Endothelial cell (in vitro differentiated cells): ENCODE measurements at regions not wholly inside any gene's neighbourhood (a gene's known extent, or its start where the extent isn't known, plus 50 kb on each side); places are given as distances from the start of the nearest gene placed in this dataset.

Experiments used
- DNase-seq: peaks from one replicate; pipeline ENCODE4 v3.0.0; 2021; ENCODE audit warnings: low spot score
- H3K27ac Mint-ChIP-seq: one replicate; pipeline ENCODE4 v1.8.0; 2021; ENCODE audit warnings: mixed read lengths, inconsistent platforms; ENCODE audit not compliant: unreplicated experiment
- H3K27me3 Mint-ChIP-seq: one replicate; pipeline ENCODE4 v1.8.0; 2021; ENCODE audit warnings: mild to moderate bottlenecking, moderate library complexity, mixed read lengths, inconsistent platforms; ENCODE audit not compliant: unreplicated experiment
- H3K36me3 Mint-ChIP-seq: one replicate; pipeline ENCODE4 v1.8.0; 2021; ENCODE audit warnings: mild to moderate bottlenecking, low read depth, mixed read lengths, inconsistent platforms; ENCODE audit not compliant: unreplicated experiment
- H3K4me1 Mint-ChIP-seq: one replicate; pipeline ENCODE4 v1.8.0; 2021; ENCODE audit warnings: mild to moderate bottlenecking, mixed read lengths, inconsistent platforms; ENCODE audit not compliant: unreplicated experiment
- H3K4me3 Mint-ChIP-seq: one replicate; pipeline ENCODE4 v1.8.0; 2021; ENCODE audit warnings: mild to moderate bottlenecking, mixed read lengths, inconsistent platforms; ENCODE audit not compliant: unreplicated experiment
- H3K9me3 Mint-ChIP-seq: one replicate; pipeline ENCODE4 v1.8.0; 2021; ENCODE audit warnings: mixed read lengths, inconsistent platforms; ENCODE audit not compliant: unreplicated experiment
- TF ChIP-seq, protein P1 (sequence below): fragments of 200-600 bp; sonication (generic); IDR thresholded peaks from one replicate; pipeline ENCODE4 v1.5.0; 2021; ENCODE audit warnings: antibody characterized with exemption; ENCODE audit not compliant: unreplicated experiment

GRCh38 chr5:4205398-4205797 lies 609.8 kb downstream of the IRX1 start:
- Mint-ChIP-seq H3K4me1 (peaks cover 4% of the 10 kb centered on the region), H3K27ac (no peak overlapping the region), H3K9me3 (no peaks in the 10 kb centered on the region), H3K4me3 (no peak overlapping the region), H3K27me3 (peaks cover 3% of the 10 kb centered on the region), H3K36me3 (peaks cover 3% of the 10 kb centered on the region)
- TF ChIP-seq, protein P1, sequence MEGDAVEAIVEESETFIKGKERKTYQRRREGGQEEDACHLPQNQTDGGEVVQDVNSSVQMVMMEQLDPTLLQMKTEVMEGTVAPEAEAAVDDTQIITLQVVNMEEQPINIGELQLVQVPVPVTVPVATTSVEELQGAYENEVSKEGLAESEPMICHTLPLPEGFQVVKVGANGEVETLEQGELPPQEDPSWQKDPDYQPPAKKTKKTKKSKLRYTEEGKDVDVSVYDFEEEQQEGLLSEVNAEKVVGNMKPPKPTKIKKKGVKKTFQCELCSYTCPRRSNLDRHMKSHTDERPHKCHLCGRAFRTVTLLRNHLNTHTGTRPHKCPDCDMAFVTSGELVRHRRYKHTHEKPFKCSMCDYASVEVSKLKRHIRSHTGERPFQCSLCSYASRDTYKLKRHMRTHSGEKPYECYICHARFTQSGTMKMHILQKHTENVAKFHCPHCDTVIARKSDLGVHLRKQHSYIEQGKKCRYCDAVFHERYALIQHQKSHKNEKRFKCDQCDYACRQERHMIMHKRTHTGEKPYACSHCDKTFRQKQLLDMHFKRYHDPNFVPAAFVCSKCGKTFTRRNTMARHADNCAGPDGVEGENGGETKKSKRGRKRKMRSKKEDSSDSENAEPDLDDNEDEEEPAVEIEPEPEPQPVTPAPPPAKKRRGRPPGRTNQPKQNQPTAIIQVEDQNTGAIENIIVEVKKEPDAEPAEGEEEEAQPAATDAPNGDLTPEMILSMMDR: no peak
- DNase-seq: no peak

GRCh38 chr5:4206127-4206526 lies 610.5 kb downstream of the IRX1 start:
- Mint-ChIP-seq H3K4me1 (peaks cover 4% of the 10 kb centered on the region), H3K27ac (peak overlapping the region; percentile 57), H3K9me3 (no peaks in the 10 kb centered on the region), H3K4me3 (no peak overlapping the region), H3K27me3 (peaks cover 3% of the 10 kb centered on the region), H3K36me3 (no peaks in the 10 kb centered on the region)
- DNase-seq: no peak
- TF ChIP-seq, protein P1: no peak

GRCh38 chr5:4207486-4207885 lies 611.9 kb downstream of the IRX1 start:
- DNase-seq: no peak
- H3K9me3 Mint-ChIP-seq: no peaks in the 10 kb centered on the region
- TF ChIP-seq, protein P1: no peak
- peaks cover 4% of the 10 kb centered on the region for H3K4me1 Mint-ChIP-seq
- H3K36me3 Mint-ChIP-seq: no peaks in the 10 kb centered on the region
- peaks cover 3% of the 10 kb centered on the region for H3K27me3 Mint-ChIP-seq
- H3K4me3 Mint-ChIP-seq: no peak overlapping the region
- H3K27ac Mint-ChIP-seq: no peak overlapping the region

DNA sequence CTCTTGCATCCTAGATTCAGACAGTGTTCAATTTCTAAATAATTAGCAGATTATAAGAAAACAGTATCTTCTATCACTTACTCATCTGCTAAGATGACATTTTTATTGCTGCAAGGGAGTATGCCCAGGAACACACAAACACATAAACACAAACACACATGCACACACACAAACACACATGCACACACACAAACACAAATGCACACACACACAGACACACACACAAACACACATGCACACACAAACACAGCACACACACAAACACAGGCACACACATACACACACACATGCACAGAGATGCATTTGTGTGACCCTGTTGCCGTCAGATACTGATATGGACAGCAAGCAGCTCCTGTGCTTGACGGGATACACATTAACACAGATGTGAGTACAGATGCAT lies 612.9 kb downstream of the IRX1 start:
- no peaks in the 10 kb centered on the region for H3K9me3 Mint-ChIP-seq
- H3K27ac Mint-ChIP-seq: no peak overlapping the region
- no peak for DNase-seq
- H3K4me3 Mint-ChIP-seq: no peak overlapping the region
- no peaks in the 10 kb centered on the region for H3K36me3 Mint-ChIP-seq
- H3K4me1 Mint-ChIP-seq: peaks cover 7% of the 10 kb centered on the region
- TF ChIP-seq, protein P1: no peak
- peaks cover 3% of the 10 kb centered on the region for H3K27me3 Mint-ChIP-seq

DNA sequence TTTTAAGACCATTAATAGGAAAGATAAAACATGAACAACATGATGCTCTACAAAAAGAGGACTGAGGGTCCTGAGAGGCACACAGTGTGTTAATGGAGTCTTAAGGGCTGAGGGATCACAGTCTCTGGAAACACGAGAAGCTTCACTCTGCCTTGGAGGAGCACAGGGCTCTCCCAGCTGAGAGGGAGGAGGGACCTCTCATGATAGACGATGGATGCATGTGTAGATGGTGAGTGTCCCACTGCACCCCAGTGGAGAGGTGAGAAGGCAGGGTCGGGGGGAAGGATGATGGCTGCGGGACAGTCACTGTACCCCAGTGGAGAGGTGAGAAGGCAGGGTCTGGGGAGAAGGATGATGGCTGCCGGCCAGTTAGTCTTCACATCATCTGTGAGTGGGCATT lies 613.4 kb downstream of the IRX1 start:
- Mint-ChIP-seq H3K27ac (no peak overlapping the region), H3K27me3 (peaks cover 3% of the 10 kb centered on the region), H3K4me1 (peaks cover 7% of the 10 kb centered on the region)

More for the DNA sequence above, 613.4 kb downstream of the IRX1 start:
- H3K9me3 Mint-ChIP-seq: no peaks in the 10 kb centered on the region
- TF ChIP-seq, protein P1: no peak
- no peak overlapping the region for H3K4me3 Mint-ChIP-seq
- no peak for DNase-seq
- H3K36me3 Mint-ChIP-seq: no peaks in the 10 kb centered on the region
